ENCODE measurements at regions not wholly inside any gene's neighbourhood (a gene's known extent, or its start where the extent isn't known, plus 50 kb on each side); places are given as distances from the start of the nearest gene placed in this dataset.

DNA sequence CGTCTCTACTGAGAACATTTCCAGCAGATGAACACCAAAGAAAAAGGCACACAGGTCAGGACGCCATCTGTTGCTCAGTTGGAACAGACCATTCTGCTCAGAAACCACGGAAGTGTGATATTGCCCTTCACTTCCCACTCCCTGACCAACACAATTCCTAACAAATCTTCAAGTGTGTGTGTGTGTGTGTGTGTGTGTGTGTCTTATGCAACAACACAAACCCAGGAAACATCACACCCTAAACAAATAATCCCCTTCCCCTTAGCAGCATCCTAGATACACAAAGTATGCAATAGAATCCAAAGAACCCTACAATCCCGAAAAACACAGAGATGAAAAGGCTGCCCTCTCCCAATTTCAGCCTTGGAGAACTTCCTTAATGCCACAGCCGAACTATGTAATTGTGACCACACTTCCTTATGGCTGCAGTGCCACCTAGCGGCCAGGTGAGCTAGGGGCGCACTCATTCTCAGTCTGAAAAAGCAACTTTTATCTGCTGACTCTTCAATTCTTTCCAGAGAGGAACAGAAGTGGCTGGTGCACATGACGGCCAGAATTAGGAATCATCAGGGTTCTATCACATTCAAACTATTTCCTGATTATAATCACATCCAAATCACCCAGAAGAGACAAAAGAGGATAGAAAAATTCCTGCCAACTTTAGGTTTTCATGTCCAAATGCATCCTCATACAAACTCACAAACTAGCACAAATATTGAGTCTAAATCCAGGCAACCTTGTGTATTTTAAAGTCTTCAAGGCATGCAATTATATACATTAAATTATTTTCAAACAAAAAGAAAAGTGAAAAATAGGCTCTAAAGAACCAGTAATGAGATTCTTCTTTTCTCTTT, 164.9 kb downstream of the DHX15 start:
- DNase-seq (ENCODE audit: low read depth): peak; percentile 1

DNA sequence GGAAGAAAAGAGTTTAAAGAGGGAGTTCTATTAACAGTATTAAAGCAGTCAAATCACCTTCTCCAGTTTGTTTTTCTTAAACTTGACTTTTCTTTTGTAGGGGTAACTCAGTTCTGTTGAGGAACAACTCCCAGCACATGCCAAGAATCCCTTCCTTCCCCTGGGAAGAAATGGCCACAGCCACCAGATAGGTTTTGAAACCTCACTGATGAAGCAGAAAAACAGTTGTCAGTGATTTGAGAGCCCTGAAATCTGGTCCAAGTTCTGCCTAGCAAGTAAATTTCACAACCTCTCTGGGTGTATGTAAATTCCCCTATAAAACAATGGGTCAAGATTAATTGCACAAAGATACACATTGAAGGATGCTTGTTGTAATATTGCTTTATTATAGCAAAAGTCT, 167.1 kb downstream of the DHX15 start:
- no peak for DNase-seq (ENCODE audit: low read depth)

DNA sequence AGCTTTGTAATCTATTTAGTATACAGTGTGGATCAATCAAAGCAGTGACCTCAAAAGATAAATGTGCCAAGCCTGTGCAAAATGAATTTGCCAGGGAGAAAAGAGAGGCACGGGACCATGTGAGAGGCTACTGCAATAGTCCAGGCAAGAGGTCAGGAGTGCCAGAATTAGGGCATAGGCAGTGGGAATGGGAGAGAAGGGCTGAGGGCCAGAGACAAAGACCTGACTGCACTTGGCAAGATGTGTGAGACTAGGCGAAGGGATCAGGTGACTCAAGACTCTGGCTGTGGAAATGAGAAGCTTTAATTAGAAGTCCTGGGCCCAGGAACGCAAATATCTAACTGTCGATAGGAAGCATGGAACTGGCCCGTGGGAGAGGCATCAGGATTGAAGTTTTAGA, 168.1 kb downstream of the DHX15 start:
- no peak for DNase-seq (ENCODE audit: low read depth)

DNA sequence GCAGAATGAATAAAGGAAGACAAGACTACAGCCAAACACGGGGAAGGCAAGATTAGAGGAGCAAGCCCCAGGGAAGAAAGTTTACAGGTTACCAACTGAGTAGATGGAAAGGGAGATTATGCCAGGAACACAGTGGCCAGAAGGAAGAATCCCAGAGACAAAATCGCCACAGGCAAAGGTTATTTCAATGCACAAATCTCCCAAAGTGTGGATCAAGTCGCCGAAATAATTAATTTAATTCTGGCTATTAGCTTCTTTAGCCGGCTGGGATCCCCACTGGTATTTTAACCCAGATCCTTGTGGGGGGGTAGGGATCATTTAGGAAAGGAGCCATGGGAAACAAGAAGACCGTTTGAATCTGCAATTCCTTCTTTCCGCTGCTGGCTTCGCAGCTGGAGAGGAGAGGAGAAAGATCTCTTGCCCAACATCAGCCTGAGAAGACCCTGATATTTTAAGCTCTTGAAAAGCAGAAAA, 171.0 kb downstream of the DHX15 start:
- DNase-seq (ENCODE audit: low read depth): no peak

DNA sequence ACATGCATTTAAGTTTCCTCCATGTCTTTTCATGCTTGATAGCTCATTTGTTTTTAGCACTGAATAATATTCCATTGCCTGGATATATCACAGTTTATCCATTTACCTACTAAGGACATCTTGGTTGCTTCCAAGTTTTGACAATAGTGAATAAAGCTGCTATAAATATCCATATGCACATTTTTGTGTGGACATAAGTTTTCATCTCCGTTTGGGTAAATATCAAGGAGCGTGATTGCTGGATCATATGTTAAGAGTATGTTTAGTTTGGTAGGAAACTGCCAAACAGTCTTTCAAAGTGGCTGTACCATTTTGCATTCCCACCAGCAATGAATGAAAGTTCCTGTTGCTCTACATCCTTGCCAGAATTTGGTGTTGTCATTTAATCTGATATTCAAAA, 172.5 kb downstream of the DHX15 start:
- no peak for DNase-seq (ENCODE audit: low read depth)

DNA sequence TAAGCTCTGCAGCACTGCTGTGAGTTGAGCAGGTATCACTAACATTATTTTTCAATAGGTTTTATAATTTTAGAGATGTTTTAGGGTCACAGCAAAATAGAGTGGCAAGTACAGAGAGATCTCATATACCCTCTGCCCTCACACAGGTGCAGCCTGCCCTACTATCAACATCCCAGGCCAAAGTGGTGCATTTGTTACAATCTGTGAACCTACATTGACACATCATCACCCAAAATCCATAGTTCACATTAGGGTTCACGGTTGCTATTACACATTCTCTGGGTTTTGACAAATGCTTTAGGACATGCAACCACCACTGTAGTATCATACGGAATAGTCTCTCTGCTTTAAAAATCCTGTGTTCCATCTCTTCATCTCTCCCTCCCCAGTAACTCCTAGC, 173.1 kb downstream of the DHX15 start:
- no peak for DNase-seq (ENCODE audit: low read depth)

DNA sequence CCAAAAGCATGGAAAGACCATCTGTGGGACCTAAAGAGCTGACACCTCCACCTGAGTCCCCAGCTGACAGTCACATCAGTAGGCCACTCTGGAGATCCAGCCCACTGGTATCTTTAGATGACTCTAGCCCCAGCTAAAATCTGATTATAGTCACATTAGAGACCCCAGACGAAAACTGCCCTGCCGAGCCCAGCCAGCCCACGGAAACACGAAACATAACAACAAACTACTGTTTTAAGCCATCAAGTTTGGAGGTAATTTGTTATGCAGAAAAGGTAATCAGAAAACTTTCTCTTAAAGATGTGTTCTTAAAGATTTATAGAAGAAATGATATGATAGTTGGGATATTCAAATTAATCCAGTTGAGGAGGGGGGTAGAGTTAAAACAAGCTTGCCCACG, 175.7 kb downstream of the DHX15 start:
- no peak for DNase-seq (ENCODE audit: low read depth)

DNA sequence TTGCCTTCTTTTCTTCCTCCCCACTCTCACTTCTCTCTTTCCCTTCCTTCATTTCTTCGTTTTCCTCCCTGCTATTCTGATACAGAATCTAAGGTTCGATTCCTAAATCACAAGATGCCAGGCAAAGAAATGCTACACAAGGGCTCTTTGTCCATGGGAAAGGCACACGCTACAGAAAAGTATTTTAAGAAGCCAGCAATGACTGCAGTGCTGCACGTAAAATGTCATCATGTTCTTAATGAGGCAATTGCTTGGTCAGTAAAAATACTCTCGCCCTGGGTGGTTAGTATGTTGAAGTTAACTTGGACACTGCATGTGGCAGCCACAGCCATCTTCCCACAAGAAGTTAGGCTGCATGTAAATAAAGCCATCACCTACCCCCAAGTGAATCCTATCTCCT, 178.4 kb downstream of the DHX15 start:
- no peak for DNase-seq (ENCODE audit: low read depth)

DNA sequence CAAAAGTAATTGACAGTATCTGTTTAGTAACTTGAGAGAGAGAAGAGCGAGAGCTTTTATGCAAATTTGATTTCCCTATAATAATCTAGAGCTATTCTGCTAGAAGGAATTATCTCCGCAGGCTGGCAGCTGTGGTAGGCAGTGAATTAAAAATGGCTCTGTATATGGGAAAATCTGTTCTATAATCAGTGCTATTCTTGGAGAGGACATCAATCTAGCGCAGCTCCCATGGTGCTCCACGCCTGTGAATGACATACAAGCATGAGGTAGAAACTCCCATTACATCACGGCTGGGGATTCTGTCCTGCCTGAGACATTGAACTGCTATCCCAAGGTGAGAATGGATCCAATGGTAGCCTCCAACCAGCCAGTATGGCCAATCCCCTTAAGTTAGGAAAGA, 179.0 kb downstream of the DHX15 start:
- DNase-seq (ENCODE audit: low read depth): no peak

DNA sequence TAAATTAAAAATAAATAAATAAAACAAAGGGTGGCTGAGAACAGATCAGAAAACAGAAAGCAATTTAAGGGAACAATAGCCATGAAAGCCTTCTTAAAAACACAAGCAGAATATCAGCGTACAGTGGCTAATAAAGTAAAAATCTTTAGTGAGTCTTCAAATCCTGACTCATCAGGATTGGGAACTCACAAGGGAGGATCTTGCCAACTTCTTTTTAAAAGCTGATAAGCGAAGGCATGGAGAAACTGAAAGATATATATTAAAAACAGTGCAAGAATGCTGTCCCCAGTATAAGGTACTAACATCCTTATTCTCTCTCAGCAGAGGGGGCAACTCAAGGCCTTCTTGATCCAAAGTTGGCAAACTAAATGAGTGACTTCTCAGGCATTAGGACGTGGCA, 180.1 kb downstream of the DHX15 start:
- no peak for DNase-seq (ENCODE audit: low read depth)

DNA sequence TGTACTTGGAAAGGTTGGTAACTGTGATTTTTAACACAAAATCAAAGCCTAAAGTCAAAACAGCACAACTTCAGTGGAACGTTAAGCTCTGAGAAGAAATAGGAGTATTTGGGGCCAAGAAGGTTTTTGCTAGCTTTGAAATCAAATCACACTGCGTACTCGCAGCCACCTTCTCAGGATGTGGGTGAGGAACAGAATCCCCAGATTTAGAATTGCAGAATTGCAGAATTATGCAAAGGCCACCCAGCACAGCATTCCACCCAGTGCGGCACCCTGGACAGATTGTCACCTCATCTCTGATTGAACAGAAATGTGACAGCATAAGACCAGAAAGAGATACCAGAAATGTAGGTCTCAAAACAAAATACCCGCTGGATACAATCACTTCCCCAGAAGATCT, 181.1 kb downstream of the DHX15 start:
- DNase-seq (ENCODE audit: low read depth): no peak

DNA sequence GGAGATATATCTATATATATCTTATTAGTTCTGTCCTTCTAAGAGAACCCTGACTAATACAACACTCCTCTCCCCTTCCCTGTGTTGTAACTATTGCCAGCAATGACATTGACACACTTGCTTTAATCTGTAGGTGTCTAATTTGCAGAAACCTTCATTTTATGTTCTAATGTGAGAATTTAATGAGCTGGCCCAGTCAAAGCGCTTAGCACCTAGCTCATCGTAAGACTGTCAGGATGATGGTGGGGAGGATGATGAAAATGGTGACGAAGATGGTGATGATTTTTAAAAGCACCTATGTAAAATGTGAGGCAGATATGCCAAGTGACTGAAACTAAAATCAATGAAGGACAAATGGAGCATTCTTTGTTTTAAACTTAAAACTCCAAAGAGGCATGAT, 183.8 kb downstream of the DHX15 start:
- no peak for DNase-seq (ENCODE audit: low read depth)

DNA sequence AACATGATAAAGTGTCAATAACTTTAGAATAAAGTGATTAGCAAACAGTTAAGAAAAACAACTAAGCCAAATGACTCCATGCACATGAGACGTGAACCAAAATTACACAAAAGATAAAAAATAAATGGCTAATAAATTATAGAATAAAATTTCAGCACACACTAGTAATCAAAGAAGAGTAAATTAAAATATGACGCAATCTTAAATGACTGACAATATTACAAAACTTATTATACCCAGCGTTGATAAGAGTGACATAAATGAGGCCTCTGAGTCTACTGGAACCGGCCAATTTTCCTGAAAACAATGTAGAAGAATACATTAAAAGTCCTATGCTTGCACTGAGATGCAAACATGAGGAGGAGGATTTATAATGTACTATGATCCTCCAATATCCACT, 187.4 kb downstream of the DHX15 start:
- DNase-seq (ENCODE audit: low read depth): no peak

DNA sequence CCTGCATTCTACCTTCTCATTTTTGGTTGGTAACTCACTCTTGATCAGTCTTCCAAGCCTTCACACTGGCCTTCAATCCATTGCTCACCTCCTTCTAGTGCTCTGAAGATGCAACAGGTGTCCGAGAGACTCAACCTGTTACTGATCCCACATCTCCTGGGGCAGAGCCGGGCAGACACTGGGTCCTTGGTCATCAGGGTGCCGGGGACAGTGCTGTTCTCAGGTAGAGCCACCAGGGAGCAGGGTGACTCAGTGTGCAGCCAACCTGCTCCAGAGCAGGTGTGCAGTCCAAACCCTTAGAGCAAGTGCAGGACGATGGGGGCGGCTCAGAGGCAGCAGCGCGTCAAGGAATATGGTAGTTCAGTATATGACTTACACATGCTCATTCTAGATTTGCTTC, 188.4 kb downstream of the DHX15 start:
- DNase-seq (ENCODE audit: low read depth): no peak

DNA sequence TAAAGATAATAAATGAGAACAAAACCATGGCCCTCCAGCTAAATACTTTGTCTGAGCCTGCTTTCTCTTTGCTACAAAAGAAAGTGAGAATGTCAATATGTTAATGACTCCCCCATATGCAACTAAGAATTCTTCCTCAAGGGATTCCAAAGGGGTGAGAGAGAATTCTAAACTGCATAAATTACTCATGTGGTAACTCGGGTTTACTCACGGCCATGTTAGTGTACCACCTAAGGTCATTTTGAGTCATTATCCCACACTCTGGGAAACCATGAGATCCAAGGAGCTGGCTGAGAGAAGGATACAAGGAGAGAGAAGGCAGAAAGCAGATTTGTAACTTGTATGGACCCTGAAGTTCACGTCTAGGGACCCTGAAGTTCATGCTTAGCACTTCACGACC, 190.3 kb downstream of the DHX15 start:
- DNase-seq (ENCODE audit: low read depth): peak; percentile 3

DNA sequence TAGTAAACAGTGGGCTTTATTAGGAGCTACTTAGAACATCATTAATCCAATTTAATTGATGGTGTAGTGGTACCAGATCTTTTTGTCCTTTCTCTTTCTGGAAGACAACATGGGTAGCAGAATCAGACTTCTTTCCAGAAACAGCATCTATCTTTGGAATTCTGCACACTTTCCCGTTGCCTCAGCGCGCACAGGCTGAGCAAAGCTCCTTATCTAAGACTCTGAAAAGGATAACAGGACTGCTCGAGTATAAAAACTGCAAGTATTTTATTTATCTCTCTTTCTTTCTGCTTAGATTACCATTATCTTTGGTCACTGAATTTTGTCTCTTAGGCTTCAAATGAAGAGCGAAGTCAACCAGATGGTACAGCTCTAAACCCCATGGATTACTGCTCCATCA, 191.7 kb downstream of the DHX15 start:
- DNase-seq (ENCODE audit: low read depth): no peak

DNA sequence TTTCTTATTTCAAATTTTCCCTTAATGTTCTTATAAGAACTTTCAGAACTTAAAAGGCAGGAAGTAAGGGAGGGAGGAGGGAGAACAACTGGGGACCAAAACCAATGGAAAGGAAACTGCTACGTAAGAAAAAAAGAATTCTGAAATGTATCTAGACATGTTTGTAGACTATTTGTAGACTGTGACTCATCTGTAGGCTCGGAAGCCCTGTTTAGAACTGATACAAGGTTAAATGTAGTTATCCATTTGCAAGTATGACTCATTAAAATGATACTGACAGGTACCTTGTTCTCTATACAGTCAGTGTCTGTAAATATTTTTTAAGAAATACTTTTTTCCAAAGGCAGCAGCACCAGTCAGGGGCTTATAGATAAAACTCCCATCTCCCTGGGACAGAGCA, 202.0 kb downstream of the DHX15 start:
- no peak for DNase-seq (ENCODE audit: low read depth)

DNA sequence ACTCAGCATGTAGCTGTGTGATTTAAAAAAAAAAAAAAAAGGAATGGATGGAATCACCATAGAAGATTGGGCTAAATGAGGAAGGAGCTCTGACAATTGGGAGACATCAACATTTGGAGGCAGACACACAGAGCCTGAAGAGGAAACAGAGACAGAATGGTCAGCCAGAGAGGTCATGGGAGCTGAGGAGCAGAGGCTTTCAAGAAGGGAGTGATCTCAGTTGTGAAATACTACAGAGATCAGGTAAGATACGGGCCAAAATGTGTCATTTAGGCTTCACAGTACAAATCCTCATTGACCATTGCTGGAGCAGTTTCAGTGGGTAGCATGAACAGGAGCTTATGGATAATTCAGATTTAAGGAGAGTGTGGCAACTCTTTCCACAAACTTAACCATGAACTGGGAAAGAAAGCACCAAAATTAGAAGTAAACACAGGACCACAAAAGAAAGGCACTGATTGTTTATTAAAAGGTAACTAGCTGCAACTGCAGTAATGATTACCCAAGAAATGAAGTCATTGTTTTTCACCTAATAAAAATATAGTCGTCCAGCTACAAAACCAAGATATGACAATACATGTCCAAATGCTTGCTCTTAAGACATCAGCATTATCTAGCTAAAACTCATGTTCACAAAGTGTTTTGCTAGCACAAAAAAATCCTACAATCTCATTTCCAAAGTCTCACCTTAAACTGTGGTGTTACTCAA, 203.2 kb downstream of the DHX15 start:
- no peak for DNase-seq (ENCODE audit: low read depth)

DNA sequence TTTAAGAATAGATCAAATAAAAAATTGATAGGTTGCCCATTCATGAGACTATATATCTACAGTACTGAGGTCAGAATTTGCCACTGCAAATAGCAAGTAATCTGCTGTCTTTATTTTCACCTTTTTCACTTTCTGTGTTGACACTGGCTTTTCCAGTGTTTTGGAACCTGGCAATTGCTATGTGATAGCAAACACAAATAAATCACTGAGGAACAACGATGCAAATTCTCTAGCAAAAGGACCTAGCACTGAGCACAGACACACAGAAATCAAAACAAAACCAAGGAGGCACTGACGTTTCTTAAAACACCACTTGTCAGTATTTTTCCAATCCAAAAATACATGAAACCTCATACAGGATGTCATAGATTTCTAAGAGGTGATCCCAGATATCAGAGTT, 210.7 kb downstream of the DHX15 start:
- DNase-seq (ENCODE audit: low read depth): no peak

DNA sequence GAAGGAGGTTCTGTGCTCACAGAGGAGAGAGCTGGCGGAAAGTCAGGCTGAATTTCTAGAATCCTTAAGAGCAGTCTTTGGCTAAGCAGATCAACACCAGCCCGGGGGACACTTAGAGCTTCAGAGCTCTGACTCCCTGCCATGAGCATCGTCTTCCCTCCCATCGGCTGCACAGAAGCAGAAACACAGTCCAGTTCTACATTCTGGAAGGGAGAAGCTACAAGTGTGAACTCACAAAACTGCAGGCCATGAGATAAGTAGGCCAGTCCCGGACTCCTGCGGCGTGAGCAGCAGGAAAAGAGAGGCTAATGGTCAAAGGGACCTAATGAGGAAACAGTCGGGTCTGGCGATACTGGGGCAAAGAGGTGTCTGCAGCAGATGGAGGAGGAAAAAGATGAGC, 211.5 kb downstream of the DHX15 start:
- DNase-seq (ENCODE audit: low read depth): no peak

DNA sequence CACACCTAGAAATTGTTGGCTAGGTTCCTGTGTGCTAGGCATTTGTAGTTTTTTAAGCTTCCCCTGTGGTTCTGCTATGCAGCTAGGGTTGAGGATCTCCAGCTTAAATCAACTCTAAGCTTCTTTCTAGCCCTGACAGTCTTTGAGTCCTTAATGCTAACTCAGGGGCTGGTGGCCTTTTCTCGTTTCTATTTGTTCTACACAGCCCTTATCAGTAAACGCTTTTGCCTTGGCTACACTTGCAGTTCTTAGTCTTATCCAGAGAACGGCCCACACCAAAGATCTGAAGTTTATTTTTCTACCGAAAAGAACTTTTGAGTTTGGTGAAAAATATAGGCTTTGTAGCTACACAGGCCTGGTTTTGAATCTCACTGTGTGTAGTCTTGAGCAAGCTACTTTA, 212.0 kb downstream of the DHX15 start:
- no peak for DNase-seq (ENCODE audit: low read depth)

DNA sequence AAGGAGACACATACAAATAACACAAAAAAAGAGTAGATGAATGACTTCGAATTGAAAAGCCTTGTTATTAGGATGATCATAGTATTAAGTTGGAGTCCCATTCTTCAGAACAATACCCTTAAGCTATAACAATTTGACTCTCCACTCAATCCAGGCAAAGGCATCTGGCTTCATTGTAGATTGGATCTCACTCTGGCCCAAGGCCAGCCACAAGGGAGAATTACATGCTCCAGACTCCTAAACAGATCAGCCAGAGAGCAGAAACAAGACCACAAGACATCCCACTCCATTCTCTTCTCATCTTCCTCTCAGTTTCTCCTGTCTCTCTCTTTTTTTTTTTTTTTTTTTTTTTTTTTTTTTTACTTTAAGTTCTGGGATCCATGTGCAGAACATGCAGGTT, 213.9 kb downstream of the DHX15 start:
- DNase-seq (ENCODE audit: low read depth): no peak

DNA sequence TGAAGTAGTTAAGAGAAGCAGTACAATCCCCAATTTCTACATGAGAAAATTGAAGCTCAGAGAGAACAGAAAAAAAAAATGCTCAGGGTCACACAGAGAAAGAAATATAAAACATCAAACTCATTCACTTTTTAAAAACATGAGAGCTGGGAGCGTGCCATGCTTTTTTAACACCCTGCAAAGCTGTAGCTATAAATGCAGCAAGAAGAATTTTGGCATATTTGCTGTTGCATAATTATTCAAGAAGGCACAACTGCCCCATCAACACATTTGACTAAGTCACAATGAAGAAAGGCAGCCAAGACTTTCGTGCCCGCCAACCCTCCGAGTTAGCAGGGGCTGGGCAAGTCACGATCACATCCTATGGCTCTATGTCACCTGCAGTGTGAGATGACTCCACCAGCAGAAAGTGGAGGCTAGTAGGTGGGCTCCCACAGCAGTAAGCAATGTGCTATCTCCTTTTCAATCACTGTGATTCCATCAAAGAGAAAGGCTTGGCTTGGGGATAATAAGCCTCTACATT, 214.8 kb downstream of the DHX15 start:
- no peak for DNase-seq (ENCODE audit: low read depth)

Measured in GM04503 (cell line).